Neuron (in vitro differentiated cells): ENCODE measurements at regions not wholly inside any gene's neighbourhood (a gene's known extent, or its start where the extent isn't known, plus 50 kb on each side); places are given as distances from the start of the nearest gene placed in this dataset.

Experiments used
- H2AFZ ChIP-seq: one replicate; pipeline ENCODE4 v1.6.1; 2013; ENCODE audit warnings: low read depth, mild to moderate bottlenecking, inconsistent platforms, low read length, moderate library complexity
- H3K27me3 ChIP-seq: one replicate; pipeline ENCODE4 v1.6.1; 2013; ENCODE audit warnings: low read length; ENCODE audit not compliant: insufficient read depth
- H3K36me3 ChIP-seq: one replicate; pipeline ENCODE4 v1.6.1; 2013; ENCODE audit warnings: low read length; ENCODE audit not compliant: insufficient read depth
- H3K4me1 ChIP-seq: one replicate; pipeline ENCODE4 v1.6.1; 2013; ENCODE audit warnings: low read length; ENCODE audit not compliant: insufficient read depth
- H3K4me3 ChIP-seq: 2 replicates; pipeline ENCODE4 v1.5.1; 2013; ENCODE audit warnings: mild to moderate bottlenecking, low read length, moderate library complexity
- H3K9me3 ChIP-seq: one replicate; pipeline ENCODE4 v1.6.1; 2013; ENCODE audit warnings: low read length

GRCh38 chr1:233512538-233512937, 101.4 kb upstream of the KCNK1 start:
- no peak overlapping the region for H3K4me3 ChIP-seq
- H3K4me1 ChIP-seq, result peaks cover 6% of the 10 kb centered on the region
- no peaks in the 10 kb centered on the region for H3K36me3 ChIP-seq
- H3K27me3 ChIP-seq, result no peaks in the 10 kb centered on the region
- H3K9me3 ChIP-seq, result no peaks in the 10 kb centered on the region
- H2AFZ ChIP-seq, result no peak overlapping the region

- peaks cover 6% of the 10 kb centered on the region for H3K4me1 ChIP-seq
- no peak overlapping the region for H3K4me3 ChIP-seq
- no peaks in the 10 kb centered on the region for H3K27me3 ChIP-seq
- no peaks in the 10 kb centered on the region for H3K36me3 ChIP-seq
- H2AFZ ChIP-seq, result no peak overlapping the region
- H3K9me3 ChIP-seq, result no peaks in the 10 kb centered on the region
Observed at GRCh38 chr1:233513431-233513830, 100.5 kb upstream of the KCNK1 start.

- Histone ChIP-seq H3K9me3 (no peaks in the 10 kb centered on the region), H3K27me3 (no peaks in the 10 kb centered on the region), H2AFZ (no peak overlapping the region), H3K36me3 (no peaks in the 10 kb centered on the region), H3K4me3 (no peak overlapping the region), H3K4me1 (peaks cover 2% of the 10 kb centered on the region)
Observed at GRCh38 chr1:233514946-233515391, 98.9 kb upstream of the KCNK1 start.

- Histone ChIP-seq H2AFZ (no peak overlapping the region), H3K4me1 (no peaks in the 10 kb centered on the region), H3K4me3 (no peak overlapping the region), H3K36me3 (no peaks in the 10 kb centered on the region), H3K27me3 (no peaks in the 10 kb centered on the region), H3K9me3 (no peaks in the 10 kb centered on the region)
Observed at GRCh38 chr1:233516732-233517131, 97.2 kb upstream of the KCNK1 start.

- Histone ChIP-seq H3K9me3 (no peaks in the 10 kb centered on the region), H3K4me3 (no peak overlapping the region), H2AFZ (no peak overlapping the region), H3K4me1 (peaks cover 6% of the 10 kb centered on the region), H3K36me3 (no peaks in the 10 kb centered on the region), H3K27me3 (no peaks in the 10 kb centered on the region)
Observed at GRCh38 chr1:233518344-233518743, 95.6 kb upstream of the KCNK1 start.

- Histone ChIP-seq H3K4me3 (no peak overlapping the region), H3K36me3 (no peaks in the 10 kb centered on the region), H2AFZ (no peak overlapping the region), H3K9me3 (no peaks in the 10 kb centered on the region), H3K4me1 (peaks cover 11% of the 10 kb centered on the region), H3K27me3 (no peaks in the 10 kb centered on the region)
Observed at GRCh38 chr1:233520261-233521191, 93.4 kb upstream of the KCNK1 start.

GRCh38 chr1:233523047-233523446, 90.9 kb upstream of the KCNK1 start:
- Histone ChIP-seq H3K4me1 (peaks cover 11% of the 10 kb centered on the region), H3K36me3 (no peaks in the 10 kb centered on the region), H2AFZ (peak overlapping the region; percentile 0), H3K4me3 (no peak overlapping the region), H3K27me3 (no peaks in the 10 kb centered on the region), H3K9me3 (no peaks in the 10 kb centered on the region)

- no peak overlapping the region for H2AFZ ChIP-seq
- H3K4me3 ChIP-seq, result no peak overlapping the region
- no peaks in the 10 kb centered on the region for H3K36me3 ChIP-seq
- peaks cover 2% of the 10 kb centered on the region for H3K9me3 ChIP-seq
- peaks cover 11% of the 10 kb centered on the region for H3K4me1 ChIP-seq
- H3K27me3 ChIP-seq, result no peaks in the 10 kb centered on the region
Observed at GRCh38 chr1:233527818-233528217, 86.1 kb upstream of the KCNK1 start.

- H3K9me3 ChIP-seq, result peaks cover 2% of the 10 kb centered on the region
- H2AFZ ChIP-seq, result no peak overlapping the region
- no peaks in the 10 kb centered on the region for H3K4me1 ChIP-seq
- H3K4me3 ChIP-seq, result no peak overlapping the region
- no peaks in the 10 kb centered on the region for H3K36me3 ChIP-seq
- no peaks in the 10 kb centered on the region for H3K27me3 ChIP-seq
Observed at GRCh38 chr1:233530665-233531386, 83.1 kb upstream of the KCNK1 start.

- H3K4me3 ChIP-seq, result no peak overlapping the region
- H3K36me3 ChIP-seq, result no peaks in the 10 kb centered on the region
- H3K27me3 ChIP-seq, result no peaks in the 10 kb centered on the region
- H3K4me1 ChIP-seq, result no peaks in the 10 kb centered on the region
- no peaks in the 10 kb centered on the region for H3K9me3 ChIP-seq
- H2AFZ ChIP-seq, result no peak overlapping the region
Observed at GRCh38 chr1:233540816-233541215, 73.1 kb upstream of the KCNK1 start.

GRCh38 chr1:233543338-233544255, 70.3 kb upstream of the KCNK1 start:
- Histone ChIP-seq H3K9me3 (no peaks in the 10 kb centered on the region), H3K4me1 (no peaks in the 10 kb centered on the region), H3K4me3 (no peak overlapping the region), H3K36me3 (no peaks in the 10 kb centered on the region), H2AFZ (no peak overlapping the region), H3K27me3 (no peaks in the 10 kb centered on the region)

- H3K27me3 ChIP-seq, result no peaks in the 10 kb centered on the region
- no peak overlapping the region for H2AFZ ChIP-seq
- no peaks in the 10 kb centered on the region for H3K4me1 ChIP-seq
- no peaks in the 10 kb centered on the region for H3K9me3 ChIP-seq
- no peak overlapping the region for H3K4me3 ChIP-seq
- H3K36me3 ChIP-seq, result no peaks in the 10 kb centered on the region
Observed at GRCh38 chr1:233544304-233544703, 69.6 kb upstream of the KCNK1 start.
